HCT116 (cell line): ENCODE measurements at regions not wholly inside any gene's neighbourhood (a gene's known extent, or its start where the extent isn't known, plus 50 kb on each side); places are given as distances from the start of the nearest gene placed in this dataset.

Experiments used
- ATAC-seq: fragments of 200-7000 bp; cut with Tn5 transposase; 2 replicates; pipeline ENCODE4 v1.9.1; 2020; ENCODE audit warnings: mild to moderate bottlenecking, moderate library complexity
- BruUV-seq: library from RNA; stranded (reverse); fragments of 400-500 nt; replicated peaks from 2 replicates; lab custom pipeline; 2021; lab: Mats Ljungman, UMichigan
- CTCF ChIA-PET: fragments of 300-600 bp; sonication (Branson Sonifier 250); formaldehyde crosslinking; loops from one replicate; lab custom pipeline; 2021; ENCODE audit warnings: antibody characterized with exemption; lab: Charles Lee
- POLR2A ChIA-PET: fragments of 300-600, 350-600 bp; sonication (Branson Sonifier 250); formaldehyde crosslinking; loops from one replicate; lab custom pipeline; 2021; ENCODE audit warnings: antibody characterized with exemption; lab: Charles Lee
- RAD21 ChIA-PET, 2 experiments: fragments of 300-600 bp; sonication (Branson Sonifier 250); formaldehyde crosslinking; loops; one replicate each; lab custom pipeline; 2023; ENCODE audit warnings: low total read pairs in 2 of 2; ENCODE audit not compliant: uncharacterized antibody in 2 of 2, unreplicated experiment in 2 of 2, low non-redundant PET in 1 of 2; lab: Charles Lee
- DNase-seq: peaks from one replicate; pipeline ENCODE4 v3.0.0-alpha.2; 2010; ENCODE audit warnings: low read depth, low spot score
- H2AFZ ChIP-seq: fragments of 200-600 bp; shearing (Covaris generic), sonication (generic); 2 replicates; pipeline ENCODE4 v1.6.1; 2017; ENCODE audit warnings: low read depth, mixed run types, mixed read lengths, antibody characterized with exemption, low read length; ENCODE audit not compliant: poor library complexity, severe bottlenecking
- H3K27ac ChIP-seq: 2 replicates; pipeline ENCODE4 v1.5.1; 2012; ENCODE audit warnings: low read depth, low read length
- H3K27me3 ChIP-seq: fragments of 200-600 bp; sonication (generic); 2 replicates; pipeline ENCODE4 v1.6.1; 2016; ENCODE audit warnings: mixed run types, low read length, mixed read lengths; ENCODE audit not compliant: insufficient read depth
- H3K36me3 ChIP-seq, 2 experiments: fragments of 200-500 bp in 1 of 2; fragments of 200-600 bp in 1 of 2; sonication (Bioruptor generic) in 1 of 2; sonication (generic) in 1 of 2; 2 replicates each; pipeline versions ENCODE4 v1.5.1 to v1.6.1; 2014 to 2016; ENCODE audit warnings: low read length in 2 of 2, inconsistent platforms in 1 of 2, mixed read lengths in 1 of 2, mixed run types in 1 of 2; ENCODE audit not compliant: insufficient read depth in 2 of 2, control insufficient read depth in 1 of 2
- H3K4me1 ChIP-seq, 2 experiments: fragments of 200-600 bp in 1 of 2; sonication (generic) in 1 of 2; 2 replicates each; pipeline versions ENCODE4 v1.5.1 to v1.6.1; 2012 to 2017; ENCODE audit warnings: low read length in 2 of 2, inconsistent platforms in 1 of 2, mild to moderate bottlenecking in 1 of 2, mixed read lengths in 1 of 2, mixed run types in 1 of 2, moderate library complexity in 1 of 2; ENCODE audit not compliant: insufficient read depth in 2 of 2, control insufficient read depth in 1 of 2
- H3K4me2 ChIP-seq: fragments of 200-600 bp; sonication (generic); 2 replicates; pipeline ENCODE4 v1.6.1; 2017; ENCODE audit warnings: mixed run types, low read length, mixed read lengths
- H3K4me3 ChIP-seq, 2 experiments: fragments of 200-600 bp in 1 of 2; sonication (generic) in 1 of 2; replicated peaks in 1 of 2; 2 replicates each; pipeline ENCODE4 v1.5.1; 2011 to 2016; ENCODE audit warnings: low read length in 2 of 2, control low read depth in 1 of 2, low read depth in 1 of 2, mild to moderate bottlenecking in 1 of 2, mixed read lengths in 1 of 2, mixed run types in 1 of 2
- H3K79me2 ChIP-seq: fragments of 200-600 bp; sonication (generic); 2 replicates; pipeline ENCODE4 v1.6.1; 2017; ENCODE audit warnings: mild to moderate bottlenecking, mixed run types, low read length, moderate library complexity, mixed read lengths; ENCODE audit not compliant: insufficient read depth
- H3K9ac ChIP-seq: fragments of 200-600 bp; sonication (generic); 2 replicates; pipeline ENCODE4 v1.6.1; 2016; ENCODE audit warnings: low read length, mixed read lengths
- H3K9me2 ChIP-seq: fragments of 200-600 bp; sonication (generic), shearing (Covaris generic); 2 replicates; pipeline ENCODE4 v1.6.1; 2017; ENCODE audit warnings: mixed run types, mild to moderate bottlenecking, moderate library complexity; ENCODE audit not compliant: insufficient read depth
- H3K9me3 ChIP-seq, 2 experiments: fragments of 200-500 bp in 1 of 2; fragments of 200-600 bp in 1 of 2; sonication (Bioruptor generic) in 1 of 2; sonication (generic) in 1 of 2; 2 replicates each; pipeline ENCODE4 v1.6.1; 2014 to 2017; ENCODE audit warnings: low read length in 2 of 2, mixed read lengths in 2 of 2, inconsistent platforms in 1 of 2, low read depth in 1 of 2, mild to moderate bottlenecking in 1 of 2, mixed run types in 1 of 2, moderate library complexity in 1 of 2; ENCODE audit not compliant: control insufficient read depth in 1 of 2, insufficient read depth in 1 of 2
- H4K20me1 ChIP-seq: fragments of 200-600 bp; sonication (generic), shearing (Covaris generic); 2 replicates; pipeline ENCODE4 v1.6.1; 2017; ENCODE audit warnings: mixed run types, mild to moderate bottlenecking, moderate library complexity; ENCODE audit not compliant: insufficient read depth
- CBX3 ChIP-seq: IDR thresholded peaks from 2 replicates; pipeline ENCODE4 v1.6.1; 2012; ENCODE audit warnings: low read depth
- RAD21 ChIP-seq: IDR thresholded peaks from 2 replicates; pipeline ENCODE4 v1.6.1; 2012; ENCODE audit warnings: low read depth, mild to moderate bottlenecking
- ZFX ChIP-seq: fragments of 450-650 bp; IDR thresholded peaks from 2 replicates; pipeline ENCODE4 v1.6.1; 2017
- intact Hi-C: fragments of 100-400 bp; cut with micrococcal nuclease; formaldehyde crosslinking; loops from 2 replicates; pipeline ENCODE4 v1.10.0; 2022
- TF ChIP-seq, protein P1 (sequence below), 3 experiments: fragments of 200-600 bp in 1 of 3; sonication (generic) in 1 of 3; IDR thresholded peaks in 2 of 3; conservative IDR thresholded peaks in 1 of 3; 2 replicates each; pipeline ENCODE4 v1.5.1; 2012 to 2017; ENCODE audit warnings: low read depth in 2 of 3, low read length in 2 of 3, antibody characterized with exemption in 1 of 3, borderline replicate concordance in 1 of 3, control low read depth in 1 of 3, mild to moderate bottlenecking in 1 of 3, mixed read lengths in 1 of 3, mixed run types in 1 of 3, moderate library complexity in 1 of 3; ENCODE audit not compliant: insufficient read depth in 1 of 3

DNA sequence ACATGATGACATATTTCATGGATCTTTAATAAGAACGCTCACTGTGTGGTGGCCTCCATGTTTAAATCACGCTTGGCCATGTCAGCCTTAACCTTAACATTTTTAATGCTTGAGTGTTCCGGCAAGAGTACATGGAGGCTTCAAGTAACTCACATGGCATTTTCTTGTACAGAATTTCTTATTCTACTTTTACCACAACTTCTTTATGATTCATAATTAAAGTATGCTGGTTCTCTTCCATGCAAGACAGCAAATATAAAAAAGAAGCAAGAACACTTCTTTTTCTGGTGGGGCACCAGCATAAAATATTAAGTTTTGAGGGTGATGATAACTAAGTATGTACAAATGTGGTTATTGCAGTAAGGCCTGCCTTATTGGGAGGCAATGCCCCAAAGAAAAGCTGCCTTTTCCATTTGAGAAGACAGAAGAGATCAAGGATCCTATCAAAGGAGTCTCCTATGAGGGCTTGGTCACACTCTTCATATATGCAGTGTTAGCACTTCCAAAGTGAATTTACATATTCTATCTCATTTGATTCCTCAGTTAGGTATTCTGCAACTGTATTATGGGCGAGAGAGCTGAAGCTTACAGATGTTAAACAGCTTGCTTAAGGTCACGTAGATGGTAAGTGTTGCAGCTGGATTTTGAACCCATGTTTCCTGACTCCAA, 382.7 kb upstream of the MEF2C start:
- POLR2A ChIA-PET, result no interaction called here
- DNase-seq, result no peak
- RAD21 ChIA-PET, result no interaction called here
- Histone ChIP-seq H3K9me3 (no peaks in the 10 kb centered on the region), H3K4me1 (no peaks in the 10 kb centered on the region), H3K27me3 (no peaks in the 10 kb centered on the region), H3K79me2 (no peaks in the 10 kb centered on the region), H3K9ac (no peak overlapping the region), H3K27ac (no peak overlapping the region), H2AFZ (no peak overlapping the region), H3K9me2 (no peaks in the 10 kb centered on the region), H3K4me3 (no peak overlapping the region), H3K36me3 (no peaks in the 10 kb centered on the region), H4K20me1 (no peaks in the 10 kb centered on the region), H3K4me2 (no peak overlapping the region)
- no peak for ATAC-seq
- TF ChIP-seq ZFX, result no peak
- BruUV-seq, result no TSS peak
- intact Hi-C loops, result loop anchor here (5.0 kb wide), 1 partner anchor 1743 kb away; no protein-coding TSS in a partner anchor
- CTCF ChIA-PET, result no interaction called here

DNA sequence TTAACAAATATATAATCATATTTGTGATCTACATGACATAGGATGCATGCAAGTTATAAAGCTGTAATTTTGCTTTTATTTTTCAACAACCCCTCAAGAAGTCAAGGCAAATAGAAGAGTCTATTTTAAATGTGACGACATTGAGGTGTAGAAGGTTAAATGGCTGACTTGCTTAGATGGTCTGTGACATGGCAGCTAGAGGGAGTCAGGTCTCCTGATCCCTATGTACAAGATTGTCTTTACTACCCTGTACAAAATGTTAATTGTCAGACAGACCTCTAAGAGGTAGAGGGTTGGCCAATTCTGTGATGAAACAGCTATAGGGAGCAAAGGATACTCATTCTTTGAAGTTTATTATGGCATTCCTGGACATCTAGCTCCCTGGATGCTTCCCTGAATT, 380.9 kb upstream of the MEF2C start:
- Histone ChIP-seq H4K20me1 (no peaks in the 10 kb centered on the region), H3K9ac (no peak overlapping the region), H3K36me3 (no peaks in the 10 kb centered on the region), H3K4me3 (no peak overlapping the region), H3K79me2 (no peaks in the 10 kb centered on the region), H3K4me1 (no peaks in the 10 kb centered on the region), H3K4me2 (no peak overlapping the region), H2AFZ (no peak overlapping the region), H3K9me2 (no peaks in the 10 kb centered on the region), H3K27me3 (no peaks in the 10 kb centered on the region), H3K9me3 (no peaks in the 10 kb centered on the region), H3K27ac (no peak overlapping the region)
- BruUV-seq, result no TSS peak
- POLR2A ChIA-PET, result no interaction called here
- CTCF ChIA-PET, result no interaction called here
- TF ChIP-seq CBX3 (no peak), RAD21 (peak; percentile 28; the same call in 1 of the 2 replicates)
- TF ChIP-seq, protein P1, sequence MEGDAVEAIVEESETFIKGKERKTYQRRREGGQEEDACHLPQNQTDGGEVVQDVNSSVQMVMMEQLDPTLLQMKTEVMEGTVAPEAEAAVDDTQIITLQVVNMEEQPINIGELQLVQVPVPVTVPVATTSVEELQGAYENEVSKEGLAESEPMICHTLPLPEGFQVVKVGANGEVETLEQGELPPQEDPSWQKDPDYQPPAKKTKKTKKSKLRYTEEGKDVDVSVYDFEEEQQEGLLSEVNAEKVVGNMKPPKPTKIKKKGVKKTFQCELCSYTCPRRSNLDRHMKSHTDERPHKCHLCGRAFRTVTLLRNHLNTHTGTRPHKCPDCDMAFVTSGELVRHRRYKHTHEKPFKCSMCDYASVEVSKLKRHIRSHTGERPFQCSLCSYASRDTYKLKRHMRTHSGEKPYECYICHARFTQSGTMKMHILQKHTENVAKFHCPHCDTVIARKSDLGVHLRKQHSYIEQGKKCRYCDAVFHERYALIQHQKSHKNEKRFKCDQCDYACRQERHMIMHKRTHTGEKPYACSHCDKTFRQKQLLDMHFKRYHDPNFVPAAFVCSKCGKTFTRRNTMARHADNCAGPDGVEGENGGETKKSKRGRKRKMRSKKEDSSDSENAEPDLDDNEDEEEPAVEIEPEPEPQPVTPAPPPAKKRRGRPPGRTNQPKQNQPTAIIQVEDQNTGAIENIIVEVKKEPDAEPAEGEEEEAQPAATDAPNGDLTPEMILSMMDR (IDR thresholded peaks at IDR 0.05 in 2 of 3, conservative IDR thresholded peaks at IDR 0.05 in 1 of 3; ENCODE audit: borderline replicate concordance in 1 of 3, insufficient read depth in 1 of 3, low read depth in 2 of 3, low read length in 2 of 3), result peak in 1 of 3 experiments; percentile 15; a peak in 1 of 6 replicates
- RAD21 ChIA-PET, result no interaction called here
- DNase-seq, result no peak
- no peak for ATAC-seq
- intact Hi-C loops, result no loop called here
